ENCODE measurements at regions not wholly inside any gene's neighbourhood (a gene's known extent, or its start where the extent isn't known, plus 50 kb on each side); places are given as distances from the start of the nearest gene placed in this dataset.

GRCh38 chr3:117863146-117863545, 1153.6 kb downstream of the TUSC7 start:
- TF ChIP-seq GATA2 (IDR thresholded peaks at IDR 0.05; ENCODE audit: low read depth, low read length) (no peak), GATA3 (IDR thresholded peaks at IDR 0.05; ENCODE audit: low read depth, low read length) (no peak)
